Astrocyte of the hippocampus (primary cell): ENCODE measurements at regions not wholly inside any gene's neighbourhood (a gene's known extent, or its start where the extent isn't known, plus 50 kb on each side); places are given as distances from the start of the nearest gene placed in this dataset.
"Not testable (repeated sequence)": the region's sequence is repeated elsewhere in the genome, so short reads cannot be mapped to it uniquely, and the experiment has no call there.

Experiments
- DNase-seq: peaks from one replicate; pipeline ENCODE4 v3.0.0; 2011; ENCODE audit warnings: low read depth, low spot score

- no peak for DNase-seq
These were observed 211.1 kb downstream of the ZNF365 start for GRCh38 chr10:62585211-62585775.

- DNase-seq = no peak
These were observed 212.8 kb downstream of the ZNF365 start for GRCh38 chr10:62587011-62587410.

- no peak for DNase-seq
These were observed 213.9 kb downstream of the ZNF365 start for GRCh38 chr10:62588116-62588515.

- DNase-seq = no peak
These were observed 214.8 kb upstream of the ADO start for GRCh38 chr10:62589689-62590088.

- no peak for DNase-seq
These were observed 214.2 kb upstream of the ADO start for GRCh38 chr10:62590306-62590705.

GRCh38 chr10:62594093-62594520 is 210.4 kb upstream of the ADO start:
- peak; percentile 82 for DNase-seq

GRCh38 chr10:62597226-62597625 is 207.3 kb upstream of the ADO start:
- DNase-seq = no peak

- no peak for DNase-seq
These were observed 205.4 kb upstream of the ADO start for GRCh38 chr10:62599161-62599560.

- DNase-seq = not testable (repeated sequence)
These were observed 198.0 kb upstream of the ADO start for GRCh38 chr10:62606551-62606950.

GRCh38 chr10:62608189-62608875 is 196.2 kb upstream of the ADO start:
- not testable (repeated sequence) for DNase-seq

- DNase-seq = peak; percentile 69
These were observed 193.8 kb upstream of the ADO start for GRCh38 chr10:62610649-62611229.

GRCh38 chr10:62613424-62613823 is 191.1 kb upstream of the ADO start:
- DNase-seq = peak; percentile 59

- no peak for DNase-seq
These were observed 190.7 kb upstream of the ADO start for GRCh38 chr10:62613859-62614258.

- DNase-seq = peak; percentile 59
These were observed 189.9 kb upstream of the ADO start for GRCh38 chr10:62614389-62615157.

GRCh38 chr10:62616885-62617590 is 187.5 kb upstream of the ADO start:
- no peak for DNase-seq

GRCh38 chr10:62617652-62618051 is 186.9 kb upstream of the ADO start:
- DNase-seq = no peak

GRCh38 chr10:62618054-62618453 is 186.5 kb upstream of the ADO start:
- DNase-seq = no peak

- peak; percentile 47 for DNase-seq
These were observed 185.7 kb upstream of the ADO start for GRCh38 chr10:62618576-62619412.

- peak; percentile 27 for DNase-seq
These were observed 185.1 kb upstream of the ADO start for GRCh38 chr10:62619413-62619738.

GRCh38 chr10:62620491-62620890 is 184.0 kb upstream of the ADO start:
- no peak for DNase-seq

GRCh38 chr10:62623223-62623622 is 181.3 kb upstream of the ADO start:
- no peak for DNase-seq
